ENCODE measurements at regions not wholly inside any gene's neighbourhood (a gene's known extent, or its start where the extent isn't known, plus 50 kb on each side); places are given as distances from the start of the nearest gene placed in this dataset.

DNA sequence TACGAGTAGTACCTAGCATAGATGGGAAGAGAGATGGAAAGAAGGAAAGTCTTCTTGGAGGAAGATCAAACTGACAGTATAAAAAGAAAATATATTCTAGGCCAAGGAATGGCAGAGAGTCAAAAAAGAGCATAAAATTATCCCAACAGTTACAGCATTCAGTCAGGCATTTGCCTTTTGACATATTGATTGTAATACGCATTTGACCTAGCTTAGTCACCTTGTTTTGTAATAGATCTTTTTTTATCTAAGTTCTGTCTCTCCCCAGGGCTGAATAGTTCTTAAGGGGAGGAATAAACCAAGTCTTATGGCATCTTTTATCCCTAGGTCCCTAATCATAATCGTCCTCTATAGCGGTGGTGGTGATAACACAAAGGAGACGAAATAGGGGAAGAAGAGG lies 657.3 kb upstream of the PIK3C3 start:
- ChIA-PET SMC1A (ENCODE audit: uncharacterized antibody, unreplicated experiment) (no interaction called here), POLR2A (no interaction called here), RAD21 (ENCODE audit: unreplicated experiment) (no interaction called here), CTCF (no interaction called here)
- no peak overlapping the region for H3K4me2 ChIP-seq (ENCODE audit: control insufficient read depth, insufficient read depth)
- H3K4me3 ChIP-seq, result no peak overlapping the region
- H3K27ac ChIP-seq (ENCODE audit: control insufficient read depth, insufficient read depth), result no peak overlapping the region
- no peaks in the 10 kb centered on the region for H3K4me1 ChIP-seq (ENCODE audit: control insufficient read depth, insufficient read depth, low read length)
- no peaks in the 10 kb centered on the region for H3K9me3 ChIP-seq (replicated peaks; ENCODE audit: control insufficient read depth, insufficient read depth, low read length)
- ATAC-seq, result no peak
- H3K27me3 ChIP-seq (replicated peaks in 1 of 2; ENCODE audit: control insufficient read depth in 2 of 2, insufficient read depth in 2 of 2, low read length in 1 of 2), result no peaks in the 10 kb centered on the region
- in situ Hi-C loops (cut with MboI) (no loop called here), intact Hi-C loops (cut with micrococcal nuclease; ENCODE audit: unreplicated experiment) (no loop called here)
- TF ChIP-seq STAT3 (IDR thresholded peaks at IDR 0.05; ENCODE audit: low read depth, low read length), result no peak
- no peak for TF ChIP-seq ZNF622 (IDR thresholded peaks at IDR 0.05)
- TF ChIP-seq, protein P1, sequence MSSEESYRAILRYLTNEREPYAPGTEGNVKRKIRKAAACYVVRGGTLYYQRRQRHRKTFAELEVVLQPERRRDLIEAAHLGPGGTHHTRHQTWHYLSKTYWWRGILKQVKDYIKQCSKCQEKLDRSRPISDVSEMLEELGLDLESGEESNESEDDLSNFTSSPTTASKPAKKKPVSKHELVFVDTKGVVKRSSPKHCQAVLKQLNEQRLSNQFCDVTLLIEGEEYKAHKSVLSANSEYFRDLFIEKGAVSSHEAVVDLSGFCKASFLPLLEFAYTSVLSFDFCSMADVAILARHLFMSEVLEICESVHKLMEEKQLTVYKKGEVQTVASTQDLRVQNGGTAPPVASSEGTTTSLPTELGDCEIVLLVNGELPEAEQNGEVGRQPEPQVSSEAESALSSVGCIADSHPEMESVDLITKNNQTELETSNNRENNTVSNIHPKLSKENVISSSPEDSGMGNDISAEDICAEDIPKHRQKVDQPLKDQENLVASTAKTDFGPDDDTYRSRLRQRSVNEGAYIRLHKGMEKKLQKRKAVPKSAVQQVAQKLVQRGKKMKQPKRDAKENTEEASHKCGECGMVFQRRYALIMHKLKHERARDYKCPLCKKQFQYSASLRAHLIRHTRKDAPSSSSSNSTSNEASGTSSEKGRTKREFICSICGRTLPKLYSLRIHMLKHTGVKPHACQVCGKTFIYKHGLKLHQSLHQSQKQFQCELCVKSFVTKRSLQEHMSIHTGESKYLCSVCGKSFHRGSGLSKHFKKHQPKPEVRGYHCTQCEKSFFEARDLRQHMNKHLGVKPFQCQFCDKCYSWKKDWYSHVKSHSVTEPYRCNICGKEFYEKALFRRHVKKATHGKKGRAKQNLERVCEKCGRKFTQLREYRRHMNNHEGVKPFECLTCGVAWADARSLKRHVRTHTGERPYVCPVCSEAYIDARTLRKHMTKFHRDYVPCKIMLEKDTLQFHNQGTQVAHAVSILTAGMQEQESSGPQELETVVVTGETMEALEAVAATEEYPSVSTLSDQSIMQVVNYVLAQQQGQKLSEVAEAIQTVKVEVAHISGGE (CRISPR knock-in tag; IDR thresholded peaks at IDR 0.05), result no peak
- no peak for TF ChIP-seq MYB (IDR thresholded peaks at IDR 0.05; ENCODE audit: borderline replicate concordance, low read depth, low read length)
- TF ChIP-seq BHLHE40 (IDR thresholded peaks at IDR 0.05; ENCODE audit: borderline replicate concordance in 1 of 2, low read depth in 2 of 2, low read length in 1 of 2), result no peak
- TF ChIP-seq ZNF274 (IDR thresholded peaks at IDR 0.05; ENCODE audit: insufficient read depth, insufficient read length), result no peak
- TF ChIP-seq, protein P2, sequence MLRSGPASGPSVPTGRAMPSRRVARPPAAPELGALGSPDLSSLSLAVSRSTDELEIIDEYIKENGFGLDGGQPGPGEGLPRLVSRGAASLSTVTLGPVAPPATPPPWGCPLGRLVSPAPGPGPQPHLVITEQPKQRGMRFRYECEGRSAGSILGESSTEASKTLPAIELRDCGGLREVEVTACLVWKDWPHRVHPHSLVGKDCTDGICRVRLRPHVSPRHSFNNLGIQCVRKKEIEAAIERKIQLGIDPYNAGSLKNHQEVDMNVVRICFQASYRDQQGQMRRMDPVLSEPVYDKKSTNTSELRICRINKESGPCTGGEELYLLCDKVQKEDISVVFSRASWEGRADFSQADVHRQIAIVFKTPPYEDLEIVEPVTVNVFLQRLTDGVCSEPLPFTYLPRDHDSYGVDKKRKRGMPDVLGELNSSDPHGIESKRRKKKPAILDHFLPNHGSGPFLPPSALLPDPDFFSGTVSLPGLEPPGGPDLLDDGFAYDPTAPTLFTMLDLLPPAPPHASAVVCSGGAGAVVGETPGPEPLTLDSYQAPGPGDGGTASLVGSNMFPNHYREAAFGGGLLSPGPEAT (IDR thresholded peaks at IDR 0.05; ENCODE audit: low read depth), result no peak
- no peak for TF ChIP-seq ZNF217 (IDR thresholded peaks at IDR 0.05)
- TF ChIP-seq STAT1 (conservative IDR thresholded peaks at IDR 0.05), result no peak
- no peak for TF ChIP-seq RCOR1 (conservative IDR thresholded peaks at IDR 0.05; ENCODE audit: low read depth, low read length)
- WGBS (ENCODE audit: insufficient coverage, insufficient replicate concordance, low lambda C conversion rate, missing lambda C conversion rate), result 56% methylated on average over 5 of the region's 5 CpGs
- H2AFZ ChIP-seq (ENCODE audit: control insufficient read depth, low read depth, low read length), result no peak overlapping the region
- DNase-seq (ENCODE audit: low read depth, low spot score), result no peak
- H3K79me2 ChIP-seq (ENCODE audit: control insufficient read depth, insufficient read depth, low read length), result no peaks in the 10 kb centered on the region
- H3K9ac ChIP-seq (ENCODE audit: control insufficient read depth, insufficient read depth, low read length), result no peak overlapping the region
- BruUV-seq (replicated peaks), result no TSS peak
- H3K36me3 ChIP-seq (ENCODE audit: control insufficient read depth in 2 of 2, insufficient read depth in 2 of 2, low read length in 1 of 2), result no peaks in the 10 kb centered on the region
- no peaks in the 10 kb centered on the region for H4K20me1 ChIP-seq (ENCODE audit: control insufficient read depth, insufficient read depth)
- no peak for FAIRE-seq

All from GM12878 (cell line).